Endometrial microvascular endothelial cells (primary cell): ENCODE measurements at regions not wholly inside any gene's neighbourhood (a gene's known extent, or its start where the extent isn't known, plus 50 kb on each side); places are given as distances from the start of the nearest gene placed in this dataset.

Experiments
- in situ Hi-C: cut with HindIII; loops from 2 replicates; pipeline ENCODE4 v1.10.0; 2017; ENCODE audit warnings: low sequenced_read_pairs, low pct_unique_long_range_greater_than_20kb; ENCODE audit errors: inconsistent ontology term

DNA sequence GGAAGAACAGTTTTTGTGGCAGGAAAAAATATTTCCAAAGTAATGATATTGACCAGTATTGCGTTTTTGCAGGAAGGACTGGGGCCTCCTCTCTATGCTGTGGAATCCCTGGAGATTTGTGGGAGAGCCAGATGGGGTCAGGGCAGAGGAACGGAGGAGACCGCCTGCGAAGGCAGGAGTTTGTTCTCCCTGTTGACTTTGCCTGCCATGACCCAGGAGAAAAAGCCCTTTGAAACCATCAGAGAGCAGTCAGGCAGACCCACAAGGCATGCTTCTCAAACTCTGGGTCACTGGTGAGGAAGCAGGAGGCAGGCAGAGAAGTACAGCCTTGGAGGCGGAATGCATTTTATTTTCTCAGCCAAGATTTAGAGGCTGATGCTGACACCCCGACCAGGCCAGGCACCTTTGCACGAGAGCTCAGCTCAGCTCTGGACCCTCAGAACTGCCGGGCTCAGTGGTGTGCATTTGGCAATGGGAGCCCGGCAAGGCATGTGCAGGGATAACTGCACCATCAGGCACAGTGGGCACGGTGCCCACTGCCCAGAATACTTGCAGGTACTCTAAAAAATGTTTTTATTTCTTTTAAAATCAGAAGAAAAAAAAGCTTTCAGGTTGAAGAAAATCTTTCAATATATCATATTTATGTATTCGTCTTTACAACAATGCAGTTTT lies 410.4 kb downstream of the RPS24 start:
- in situ Hi-C loops = loop anchor here (10.0 kb wide), 1 partner anchor 399 kb away; no protein-coding TSS in a partner anchor

DNA sequence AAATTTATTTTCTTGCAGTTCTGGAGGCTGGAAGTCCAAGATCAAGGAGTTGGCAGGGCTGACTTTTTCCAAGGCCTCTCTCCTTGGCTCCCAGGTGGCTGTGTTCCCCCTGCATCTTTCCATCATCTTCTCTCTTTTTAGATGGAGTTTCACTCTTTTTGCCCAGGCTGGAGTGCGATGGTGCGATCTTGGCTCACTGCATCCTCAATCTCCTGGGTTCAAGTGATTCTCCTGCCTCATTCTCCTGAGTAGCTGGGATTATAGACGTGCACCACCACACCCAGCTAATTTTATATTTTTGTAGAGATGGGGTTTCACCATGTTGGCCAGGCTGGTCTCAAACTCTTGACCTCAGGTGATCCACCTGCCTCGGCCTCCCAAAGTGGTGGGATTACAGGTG lies 411.1 kb downstream of the RPS24 start:
- in situ Hi-C loops = loop anchor here (10.0 kb wide), 1 partner anchor 400 kb away; no protein-coding TSS in a partner anchor

DNA sequence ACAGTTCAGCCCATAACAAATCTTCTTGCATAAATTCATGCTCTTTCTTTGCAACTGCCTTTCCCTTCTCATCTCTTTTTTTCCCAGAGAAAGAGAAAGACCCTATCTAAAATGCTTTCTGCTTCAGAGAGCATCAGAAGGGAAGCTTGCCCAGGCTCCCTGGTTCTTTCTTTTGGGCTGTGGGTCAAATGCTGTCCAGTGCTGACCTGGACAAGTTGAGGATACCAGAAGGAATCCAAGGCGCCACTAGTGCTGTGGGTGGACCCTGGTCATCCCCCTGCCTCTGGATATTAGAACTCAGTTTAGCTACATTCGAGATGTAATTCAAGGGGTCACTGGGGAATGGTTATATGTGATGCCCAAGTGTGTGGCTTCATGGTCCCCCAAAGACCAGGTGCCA lies 411.6 kb downstream of the RPS24 start:
- in situ Hi-C loops = loop anchor here (10.0 kb wide), 1 partner anchor 401 kb away; no protein-coding TSS in a partner anchor

DNA sequence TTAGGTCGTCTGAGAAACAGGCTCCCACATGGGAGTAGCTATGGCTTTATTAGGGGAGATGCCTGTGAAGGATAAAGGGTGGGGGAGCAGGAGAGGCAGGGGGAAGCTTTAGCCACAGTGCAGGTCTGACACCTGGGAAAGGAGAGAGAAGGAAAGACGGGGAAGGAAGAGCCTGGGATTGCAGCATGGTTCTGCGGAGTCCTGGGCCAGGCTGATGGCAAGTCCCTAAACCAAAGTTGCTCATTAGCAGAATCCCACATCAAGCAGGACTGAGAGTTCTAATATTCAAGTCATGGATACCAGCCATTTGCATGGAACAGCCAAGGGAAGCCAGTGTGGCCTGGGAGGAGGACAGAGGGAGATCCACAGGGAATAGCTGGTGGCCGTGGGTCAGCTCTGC lies 414.8 kb downstream of the RPS24 start:
- in situ Hi-C loops = loop anchor here (10.0 kb wide), 1 partner anchor 404 kb away; no protein-coding TSS in a partner anchor

DNA sequence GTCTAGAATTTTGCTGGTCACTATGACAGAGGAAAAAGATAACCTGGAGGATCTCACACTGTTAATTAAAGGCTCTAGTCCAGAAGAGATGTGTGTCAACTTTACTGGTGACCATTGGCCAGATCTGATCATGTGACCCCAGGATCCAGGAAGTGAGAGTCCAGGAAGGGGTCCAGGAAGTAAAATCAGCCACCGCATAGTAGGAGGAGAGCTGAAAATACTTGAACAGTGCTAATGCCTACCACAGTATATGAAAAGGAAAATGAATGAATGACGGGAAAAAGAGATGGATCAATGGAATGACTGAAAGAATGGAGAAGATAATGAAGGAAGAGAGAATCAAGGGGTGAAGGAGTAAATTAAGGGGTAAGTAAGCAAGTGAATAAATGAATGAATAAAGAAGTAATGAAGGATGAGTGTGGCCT lies 415.3 kb downstream of the RPS24 start:
- in situ Hi-C loops = loop anchor here (10.0 kb wide), 1 partner anchor 404 kb away; no protein-coding TSS in a partner anchor

DNA sequence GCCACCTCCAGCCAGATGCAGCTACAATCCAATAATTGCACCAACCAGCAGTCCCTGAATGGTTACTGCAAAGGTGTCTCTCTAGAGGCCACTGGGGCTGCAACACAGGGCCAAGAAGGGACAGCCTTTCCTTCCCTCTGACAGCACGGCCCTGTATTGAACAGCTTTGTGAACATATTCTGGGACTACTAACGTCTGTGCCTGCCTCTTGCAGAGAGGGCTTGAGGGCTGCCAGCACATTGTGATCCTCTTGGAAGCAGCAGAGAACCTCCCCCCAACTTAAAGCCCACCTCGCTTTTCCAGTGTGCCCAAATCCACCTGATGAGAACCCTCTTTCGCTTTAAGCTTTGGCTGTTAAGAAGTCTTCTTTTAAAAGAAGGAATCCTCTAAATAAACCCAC lies 415.9 kb downstream of the RPS24 start:
- in situ Hi-C loops = loop anchor here (10.0 kb wide), 1 partner anchor 405 kb away; no protein-coding TSS in a partner anchor

DNA sequence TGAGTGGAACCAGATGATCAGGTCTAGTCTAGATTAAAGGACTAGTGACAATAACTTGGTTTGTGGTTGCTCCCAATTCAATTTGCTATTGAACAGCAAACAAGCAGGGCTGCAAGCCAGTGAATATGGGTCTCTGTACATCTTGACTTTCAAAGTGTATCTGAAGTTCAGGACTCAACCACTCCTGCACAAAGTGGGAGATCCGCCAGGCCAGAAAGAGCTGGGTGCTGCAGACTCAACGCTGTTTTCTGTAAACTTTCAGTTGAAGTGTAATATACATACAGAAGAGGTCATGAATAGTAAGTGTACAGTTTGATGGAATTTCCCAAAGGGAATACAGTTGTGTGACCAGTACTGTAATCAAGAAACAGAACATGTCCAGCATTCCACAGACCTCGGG lies 416.6 kb downstream of the RPS24 start:
- in situ Hi-C loops = no loop called here

DNA sequence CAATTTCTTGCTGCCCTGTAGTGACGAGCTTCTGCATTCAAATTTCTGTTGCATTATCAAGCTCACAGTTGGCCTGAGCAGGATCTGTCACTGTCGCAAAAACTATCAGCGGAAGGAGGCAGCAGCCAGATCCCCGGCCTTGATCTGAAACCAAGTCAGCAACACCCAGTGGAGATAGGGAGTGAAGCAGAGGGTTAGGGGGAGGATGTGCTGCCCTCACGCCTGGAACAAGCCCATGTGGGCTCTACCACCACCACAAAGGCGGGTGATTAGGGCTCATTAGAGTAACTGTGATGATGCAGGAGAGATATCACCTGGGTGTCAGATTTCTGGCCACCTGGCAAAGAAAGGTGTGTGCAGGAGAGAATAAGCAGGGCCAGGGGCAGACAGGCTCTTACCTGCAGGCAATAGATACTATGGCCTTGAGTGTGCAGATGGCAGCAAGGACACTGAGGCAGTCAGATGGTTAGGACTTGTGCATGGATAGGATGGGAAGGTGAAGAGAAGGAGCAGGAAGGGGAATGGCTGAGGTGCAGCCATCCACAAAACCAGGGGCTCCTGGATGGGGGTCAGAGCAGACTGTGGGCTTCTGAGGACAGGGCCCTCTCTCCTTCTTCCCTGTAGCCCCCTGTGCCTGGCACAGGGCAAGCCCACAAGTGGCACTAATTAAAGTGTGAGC lies 417.3 kb downstream of the RPS24 start:
- in situ Hi-C loops = no loop called here

DNA sequence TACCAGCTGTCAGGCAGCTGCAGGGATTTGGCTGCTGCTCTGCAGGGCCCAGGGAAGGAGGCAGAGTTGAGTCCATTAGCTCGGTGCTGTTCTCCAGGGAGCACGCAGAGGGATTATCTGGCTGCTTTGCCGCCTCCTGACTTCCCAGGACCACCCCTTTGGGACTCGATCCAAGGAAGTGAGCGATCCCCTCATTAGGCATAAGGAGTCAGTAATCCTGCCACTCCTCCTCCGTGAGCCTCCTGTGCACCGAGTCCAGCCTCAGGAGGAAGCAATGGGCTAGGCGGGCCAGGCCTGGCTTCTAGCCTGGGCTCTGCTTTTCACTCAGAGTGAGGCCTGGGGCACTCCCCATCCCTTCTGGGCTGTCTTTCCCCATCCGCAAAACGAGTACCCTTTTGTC lies 417.9 kb downstream of the RPS24 start:
- in situ Hi-C loops = no loop called here

DNA sequence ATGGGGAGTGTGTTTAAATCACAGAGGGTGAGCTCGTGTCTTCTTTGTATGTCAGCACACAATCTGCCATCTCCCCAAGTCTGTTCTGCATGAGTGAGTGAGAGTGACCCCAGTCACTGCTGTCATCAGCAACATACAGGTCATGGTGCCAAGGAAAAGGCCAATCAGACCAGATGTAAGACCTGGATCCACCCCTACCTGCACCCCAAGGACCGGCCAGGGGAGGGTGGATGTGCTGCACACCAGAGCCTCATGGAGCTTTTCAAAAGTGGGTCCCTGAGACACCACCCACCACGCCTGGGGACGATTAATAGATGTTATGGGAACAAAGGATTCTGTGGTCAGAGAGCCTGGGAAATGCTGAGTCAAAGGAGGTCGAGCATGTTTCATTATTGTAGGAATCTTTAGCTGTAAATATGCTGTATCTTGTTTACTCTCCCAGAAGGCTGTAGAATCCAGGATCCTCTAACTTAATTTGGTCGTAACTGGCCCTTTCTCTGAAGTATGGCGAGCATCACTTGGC lies 420.5 kb downstream of the RPS24 start:
- in situ Hi-C loops = no loop called here

DNA sequence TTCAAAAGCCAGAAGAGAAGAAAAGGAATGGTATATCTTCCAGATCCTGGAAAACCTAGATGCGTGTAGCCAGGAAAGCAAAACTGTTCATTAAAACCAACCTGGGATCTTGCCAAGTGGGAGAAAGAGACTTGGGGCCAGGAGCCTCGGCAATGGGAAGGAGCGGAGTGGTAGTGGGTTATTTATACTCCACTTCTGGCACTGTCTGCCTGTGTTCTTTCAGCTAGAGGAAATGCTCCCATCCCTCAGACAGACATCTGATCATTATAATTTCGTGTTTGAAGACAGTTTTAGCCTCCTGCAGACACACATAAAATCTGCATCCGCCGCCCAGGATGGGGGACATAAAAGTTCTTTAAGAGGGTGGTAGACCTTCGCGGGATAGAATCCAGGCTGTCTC lies 421.6 kb downstream of the RPS24 start:
- in situ Hi-C loops = no loop called here

DNA sequence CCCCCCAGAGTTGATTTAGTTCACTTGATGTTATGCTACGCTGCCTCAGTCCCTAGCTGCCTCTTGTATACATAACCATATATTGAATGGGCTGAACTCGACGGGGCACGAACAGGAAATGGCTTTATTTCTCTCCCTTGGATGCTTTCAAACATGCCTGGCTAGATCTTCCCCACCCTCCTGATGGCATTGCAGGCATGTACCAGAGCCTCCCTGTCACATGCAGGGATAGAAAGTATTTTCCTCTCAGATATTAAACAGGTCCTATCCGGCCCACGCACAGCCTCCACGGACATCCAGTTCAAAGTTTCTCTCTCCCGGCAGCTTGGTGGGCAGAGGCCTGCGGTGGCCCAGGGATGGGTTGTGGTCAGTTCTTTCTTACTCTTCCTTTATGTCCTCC lies 422.1 kb downstream of the RPS24 start:
- in situ Hi-C loops = no loop called here

DNA sequence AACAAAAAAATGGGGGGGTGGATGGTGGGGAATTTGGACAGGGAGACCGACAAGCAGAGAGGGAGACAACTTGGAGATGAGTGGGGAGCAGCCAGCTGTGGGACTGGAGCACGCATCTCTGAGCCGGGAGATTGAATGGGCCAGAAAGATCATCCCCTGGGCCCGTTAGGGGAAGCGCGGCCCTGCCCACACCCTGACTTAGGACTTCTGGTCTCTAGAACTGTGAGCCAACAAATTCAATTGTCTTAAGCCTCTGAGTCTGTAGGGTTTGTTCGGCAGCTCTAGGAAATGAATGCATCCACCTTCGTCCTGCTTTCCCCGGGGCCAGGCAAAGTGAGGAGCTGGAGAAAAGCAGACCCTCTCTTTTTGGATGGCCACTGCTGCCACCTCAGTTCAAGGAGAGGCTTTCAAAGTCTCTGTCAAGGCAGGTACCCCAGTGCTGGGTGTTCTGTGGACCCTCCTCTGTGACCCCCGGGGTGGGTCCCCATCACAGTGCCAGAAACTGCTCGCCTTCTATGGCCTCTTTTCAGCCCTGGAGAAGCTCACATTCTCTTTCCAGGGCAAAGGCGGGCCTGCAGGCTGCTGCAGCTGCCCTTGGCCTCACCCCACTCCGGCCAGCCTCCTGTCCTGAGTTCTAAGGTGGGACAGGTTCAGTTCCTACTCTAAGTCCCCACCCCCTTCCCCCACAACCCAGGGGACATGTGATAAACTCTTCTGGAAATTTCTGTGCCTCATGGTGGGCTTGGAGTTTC lies 423.2 kb downstream of the RPS24 start:
- in situ Hi-C loops = no loop called here

DNA sequence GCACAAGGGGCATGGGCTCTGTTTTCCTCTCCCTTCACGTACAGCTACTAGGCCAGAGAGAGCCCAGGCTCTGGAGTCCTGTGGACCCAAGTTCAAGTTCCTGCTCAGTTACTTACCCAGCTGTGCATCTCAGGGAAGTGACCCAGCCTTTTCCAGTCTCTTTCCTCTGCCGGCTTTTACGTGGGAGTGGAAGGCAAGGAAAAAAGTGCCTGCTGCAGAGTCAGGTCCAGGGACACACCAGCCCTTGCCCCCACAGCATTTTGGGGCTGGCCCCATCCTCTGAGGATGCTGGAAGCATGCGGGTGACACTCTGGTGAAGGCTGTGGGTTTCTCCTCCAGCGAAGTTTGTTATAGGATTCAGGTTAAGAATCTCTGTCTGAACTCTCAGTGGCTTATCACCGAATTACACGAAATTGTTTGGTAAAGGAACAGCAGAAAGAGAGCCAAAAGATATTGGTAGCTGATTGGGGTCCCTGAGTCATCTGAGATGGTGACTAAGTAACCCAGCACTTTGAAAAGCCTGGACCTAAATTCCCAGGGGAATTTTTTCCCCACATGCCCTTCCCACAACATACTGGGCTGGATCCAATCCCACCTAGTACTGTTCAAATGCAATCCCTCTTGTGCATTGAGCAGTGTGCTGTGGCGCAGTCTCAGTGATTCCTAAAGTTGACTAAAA lies 424.3 kb downstream of the RPS24 start:
- in situ Hi-C loops = no loop called here

DNA sequence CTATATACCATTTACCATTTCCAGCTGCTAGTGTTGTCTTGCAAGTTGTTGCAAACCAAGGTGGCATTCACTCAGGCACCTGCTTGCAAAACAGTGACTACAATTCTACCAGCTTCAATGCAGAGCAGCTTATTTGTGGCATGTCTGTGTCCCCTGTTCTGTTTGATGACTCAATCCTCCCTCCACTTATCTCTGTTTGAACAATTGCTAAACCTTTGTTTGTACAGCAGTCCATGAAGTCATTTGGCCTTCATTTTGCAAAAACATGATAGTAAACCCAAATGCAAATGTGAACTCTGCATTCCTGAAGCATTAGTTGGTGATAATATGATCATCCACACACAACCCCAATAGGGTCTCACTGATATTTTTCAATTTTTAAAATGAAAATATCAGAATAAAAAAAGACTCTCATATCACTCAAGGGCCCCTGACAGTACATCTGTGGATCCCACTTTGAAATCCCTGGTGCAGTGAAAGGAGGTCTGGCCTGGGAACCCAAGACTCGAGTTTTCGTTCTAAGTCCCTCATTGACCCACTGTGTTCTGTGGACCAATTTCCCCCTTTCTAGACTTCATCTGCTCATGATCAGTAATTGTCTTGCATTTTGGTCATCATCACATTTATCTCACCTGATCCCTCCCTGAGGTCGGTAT lies 425.4 kb downstream of the RPS24 start:
- in situ Hi-C loops = no loop called here

DNA sequence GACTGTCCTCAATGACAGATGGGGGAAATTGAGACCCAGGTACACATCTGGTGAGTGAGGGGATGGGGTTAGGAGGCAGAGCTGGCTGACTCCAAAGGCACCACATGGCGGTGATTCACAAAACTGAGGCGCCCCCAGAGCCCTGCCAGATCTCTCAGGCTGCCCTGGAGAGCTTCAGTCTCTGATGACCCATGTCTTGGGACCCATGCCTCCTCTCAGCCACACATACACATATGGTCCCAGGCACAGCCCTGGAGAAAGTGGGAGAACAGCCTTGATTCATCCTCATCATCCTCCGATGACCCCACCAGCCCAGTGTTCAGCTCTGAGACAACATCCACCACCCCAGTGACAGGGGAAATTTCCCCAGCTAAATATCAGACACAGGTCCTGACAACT lies 426.0 kb downstream of the RPS24 start:
- in situ Hi-C loops = no loop called here

DNA sequence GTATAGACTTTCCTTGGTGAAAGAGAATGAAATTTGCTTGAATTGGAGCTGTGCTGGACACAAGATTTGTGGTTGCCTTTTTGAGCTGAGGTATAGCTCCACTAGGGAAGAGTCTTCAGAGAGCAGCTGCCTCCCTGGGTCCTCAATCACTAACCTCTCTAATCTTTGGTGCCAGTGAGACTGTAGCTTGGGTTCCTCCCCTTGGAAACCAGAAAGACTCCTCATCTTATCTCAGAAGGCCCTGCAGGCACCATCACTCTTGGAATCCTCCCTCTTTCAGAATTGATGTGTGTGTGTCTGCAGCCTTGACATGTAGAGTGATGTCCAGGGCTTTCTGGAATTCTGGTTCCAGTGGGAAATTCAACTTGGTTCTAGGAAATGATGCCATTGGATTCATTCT lies 426.5 kb downstream of the RPS24 start:
- in situ Hi-C loops = no loop called here

DNA sequence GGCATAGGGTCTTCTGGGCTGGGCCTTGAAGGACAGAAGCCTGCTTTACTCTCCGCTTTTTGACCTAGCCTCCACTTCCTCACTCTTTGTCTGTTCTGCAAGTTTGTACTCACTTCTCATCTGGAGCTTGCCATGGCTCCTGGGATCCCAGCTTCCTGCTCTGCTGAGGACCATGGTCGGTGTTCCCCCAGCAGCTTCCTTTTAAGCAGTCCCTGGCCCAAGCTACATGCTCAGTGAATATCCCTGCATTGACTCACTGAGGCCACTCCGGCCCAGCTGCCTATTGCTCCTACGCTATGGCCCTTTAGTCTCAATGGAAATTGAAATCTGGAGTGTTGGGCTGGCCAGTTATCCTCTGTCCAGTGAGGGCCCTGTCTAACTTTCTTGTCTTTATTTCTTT lies 427.7 kb downstream of the RPS24 start:
- in situ Hi-C loops = no loop called here
